ENCODE measurements at regions not wholly inside any gene's neighbourhood (a gene's known extent, or its start where the extent isn't known, plus 50 kb on each side); places are given as distances from the start of the nearest gene placed in this dataset.

GRCh38 chr17:36875698-36876293 lies 61.5 kb upstream of the LHX1 start:
- 68 to 71% (median 70%) methylated on average over 10 of the region's 10 CpGs for WGBS, 4 donors
- peaks cover 0 to 6% (median 0%) of the 10 kb centered on the region in 12 donors for H3K9me3 ChIP-seq
- intact Hi-C loops (cut with DNase I) = no loop called here
- no peak for DNase-seq
- H3K27me3 ChIP-seq = peaks cover 0 to 57% (median 11%) of the 10 kb centered on the region in 9 donors
- no peak overlapping the region for H3K4me3 ChIP-seq
- no peak for ATAC-seq
- no peak overlapping the region for H3K27ac ChIP-seq
- no peaks in the 10 kb centered on the region for H3K4me1 ChIP-seq
- H3K36me3 ChIP-seq = no peaks in the 10 kb centered on the region
- TF ChIP-seq POLR2A (IDR thresholded peaks at IDR 0.05) (no peak), CTCF (IDR thresholded peaks at IDR 0.05) (no peak)

GRCh38 chr17:36876966-36877365 lies 60.3 kb upstream of the LHX1 start:
- no peak for TF ChIP-seq POLR2A (IDR thresholded peaks at IDR 0.05)
- no peak for TF ChIP-seq CTCF (IDR thresholded peaks at IDR 0.05)
- WGBS, 4 donors = 61 to 77% (median 72%) methylated on average over 4 of the region's 4 CpGs
- no peak for ATAC-seq
- Histone ChIP-seq H3K4me1 (no peaks in the 10 kb centered on the region), H3K4me3 (no peak overlapping the region), H3K9me3 (peaks cover 0 to 17% (median 5%) of the 10 kb centered on the region in 12 donors), H3K27ac (no peak overlapping the region), H3K36me3 (no peaks in the 10 kb centered on the region), H3K27me3 (peaks cover 0 to 62% (median 11%) of the 10 kb centered on the region in 9 donors)
- DNase-seq = no peak
- intact Hi-C loops (cut with DNase I) = no loop called here

- TF ChIP-seq POLR2A (IDR thresholded peaks at IDR 0.05) (no peak), CTCF (IDR thresholded peaks at IDR 0.05) (no peak)
- Histone ChIP-seq H3K9me3 (peaks cover 0 to 16% (median 5%) of the 10 kb centered on the region in 12 donors), H3K36me3 (no peaks in the 10 kb centered on the region), H3K4me3 (no peak overlapping the region), H3K27ac (no peak overlapping the region), H3K27me3 (peaks cover 0 to 62% (median 16%) of the 10 kb centered on the region in 9 donors), H3K4me1 (no peaks in the 10 kb centered on the region)
- 72 to 87% (median 74%) methylated on average over 4 of the region's 4 CpGs for WGBS, 4 donors
- intact Hi-C loops (cut with DNase I) = no loop called here
- DNase-seq (no peak), ATAC-seq (no peak)
Observed at GRCh38 chr17:36877771-36878170, 59.5 kb upstream of the LHX1 start.

- Histone ChIP-seq H3K27me3 (peaks cover 0 to 62% (median 19%) of the 10 kb centered on the region in 9 donors), H3K36me3 (no peaks in the 10 kb centered on the region), H3K27ac (no peak overlapping the region), H3K4me1 (no peaks in the 10 kb centered on the region), H3K4me3 (no peak overlapping the region), H3K9me3 (peaks cover 0 to 16% (median 5%) of the 10 kb centered on the region in 12 donors)
- no peak for ATAC-seq
- TF ChIP-seq CTCF (IDR thresholded peaks at IDR 0.05) (no peak), POLR2A (IDR thresholded peaks at IDR 0.05) (no peak)
- WGBS, 4 donors = 57 to 83% (median 71%) methylated on average over 4 of the region's 4 CpGs
- intact Hi-C loops (cut with DNase I) = no loop called here
- DNase-seq = no peak
Observed at GRCh38 chr17:36878216-36878615, 59.1 kb upstream of the LHX1 start.
